ENCODE measurements at regions not wholly inside any gene's neighbourhood (a gene's known extent, or its start where the extent isn't known, plus 50 kb on each side); places are given as distances from the start of the nearest gene placed in this dataset.

GRCh38 chr2:180730976-180731375 lies 249.4 kb upstream of the UBE2E3 start:
- TF ChIP-seq POLR2AphosphoS5 (IDR thresholded peaks at IDR 0.05; ENCODE audit: low read depth, low read length) (no peak), POLR2A (IDR thresholded peaks at IDR 0.05; ENCODE audit: low read depth, low read length) (no peak)
